NAMALWA (cell line): ENCODE measurements at regions not wholly inside any gene's neighbourhood (a gene's known extent, or its start where the extent isn't known, plus 50 kb on each side); places are given as distances from the start of the nearest gene placed in this dataset.
A peak's percentile ranks its signal among the peaks of the same experiment; 100 is the strongest.
"Not testable (repeated sequence)": the region's sequence is repeated elsewhere in the genome, so short reads cannot be mapped to it uniquely, and the experiment has no call there.

ENCODE experiments used
- DNase-seq: peaks from one replicate; pipeline ENCODE4 v3.0.0-alpha.2; 2015; ENCODE audit warnings: low spot score

GRCh38 chrX:27404366-27404765 lies 58.8 kb downstream of the PPP4R3C start:
- no peak for DNase-seq

- DNase-seq: no peak
These were observed 64.0 kb downstream of the PPP4R3C start for GRCh38 chrX:27399146-27399456.

GRCh38 chrX:27391623-27392022 lies 71.5 kb downstream of the PPP4R3C start:
- DNase-seq: no peak

- no peak for DNase-seq
These were observed 81.7 kb downstream of the PPP4R3C start for GRCh38 chrX:27381419-27381818.

GRCh38 chrX:27380163-27380845 lies 82.8 kb downstream of the PPP4R3C start:
- no peak for DNase-seq

GRCh38 chrX:27354021-27354420 lies 109.1 kb downstream of the PPP4R3C start:
- no peak for DNase-seq

GRCh38 chrX:27350476-27350875 lies 112.7 kb downstream of the PPP4R3C start:
- DNase-seq: no peak

- peak; percentile 42 for DNase-seq
These were observed 126.6 kb downstream of the PPP4R3C start for GRCh38 chrX:27336466-27337091.

GRCh38 chrX:27321632-27322031 lies 141.5 kb downstream of the PPP4R3C start:
- DNase-seq: no peak

- no peak for DNase-seq
These were observed 153.7 kb downstream of the PPP4R3C start for GRCh38 chrX:27309406-27309805.

GRCh38 chrX:27307546-27307945 lies 155.6 kb downstream of the PPP4R3C start:
- DNase-seq: no peak

GRCh38 chrX:27292552-27292951 lies 170.6 kb downstream of the PPP4R3C start:
- not testable (repeated sequence) for DNase-seq

GRCh38 chrX:27276751-27277150 lies 186.4 kb downstream of the PPP4R3C start:
- no peak for DNase-seq

- no peak for DNase-seq
These were observed 208.5 kb downstream of the PPP4R3C start for GRCh38 chrX:27254656-27255055.

- DNase-seq: no peak
These were observed 211.8 kb downstream of the PPP4R3C start for GRCh38 chrX:27251369-27251768.

- DNase-seq: no peak
These were observed 220.6 kb downstream of the PPP4R3C start for GRCh38 chrX:27242581-27242980.

GRCh38 chrX:27241981-27242380 lies 221.2 kb downstream of the PPP4R3C start:
- DNase-seq: no peak

GRCh38 chrX:27240042-27240441 lies 223.1 kb downstream of the PPP4R3C start:
- not testable (repeated sequence) for DNase-seq

GRCh38 chrX:27236681-27237080 lies 226.5 kb downstream of the PPP4R3C start:
- no peak for DNase-seq

- no peak for DNase-seq
These were observed 233.4 kb downstream of the PPP4R3C start for GRCh38 chrX:27229721-27230120.

GRCh38 chrX:27222661-27223060 lies 240.5 kb downstream of the PPP4R3C start:
- no peak for DNase-seq

GRCh38 chrX:27186671-27187070 lies 276.5 kb downstream of the PPP4R3C start:
- DNase-seq: peak; percentile 59

GRCh38 chrX:27163236-27163635 lies 299.9 kb downstream of the PPP4R3C start:
- DNase-seq: no peak

- no peak for DNase-seq
These were observed 300.6 kb downstream of the PPP4R3C start for GRCh38 chrX:27162496-27162895.
